OCI-LY3 (cell line): ENCODE measurements at regions not wholly inside any gene's neighbourhood (a gene's known extent, or its start where the extent isn't known, plus 50 kb on each side); places are given as distances from the start of the nearest gene placed in this dataset.

ENCODE experiments used
- EZH2phosphoT487 ChIP-seq: fragments of 200-600 bp; shearing (Covaris generic); IDR thresholded peaks from 2 replicates; pipeline ENCODE4 v1.6.1; 2018; ENCODE audit warnings: antibody characterized with exemption, mixed run types, low read depth
- TF ChIP-seq, protein P1 (sequence below): fragments of 200-600, 300-600 bp; sonication (generic); IDR thresholded peaks from 2 replicates; pipeline ENCODE4 v1.5.1; 2014; ENCODE audit warnings: antibody characterized with exemption, low read length, low read depth

DNA sequence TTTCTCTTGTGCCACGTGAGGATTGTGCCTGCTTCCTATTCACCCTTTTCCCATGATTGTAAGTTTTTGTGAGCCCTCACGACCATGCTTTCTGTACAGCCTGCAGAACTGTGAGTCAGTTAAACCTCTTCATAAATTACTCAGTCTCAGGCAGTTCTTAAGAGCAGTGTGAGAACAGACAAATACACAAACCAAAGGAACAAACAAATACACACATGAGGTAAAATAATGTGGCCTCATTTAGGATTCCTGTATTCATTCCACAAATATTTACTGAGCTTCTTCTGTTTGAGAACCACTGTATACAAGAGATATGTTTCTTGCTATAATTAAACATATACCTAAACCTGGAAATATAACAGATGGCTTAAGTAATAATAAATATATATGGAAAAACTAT is 760.3 kb downstream of the CDH9 start:
- TF ChIP-seq, protein P1, sequence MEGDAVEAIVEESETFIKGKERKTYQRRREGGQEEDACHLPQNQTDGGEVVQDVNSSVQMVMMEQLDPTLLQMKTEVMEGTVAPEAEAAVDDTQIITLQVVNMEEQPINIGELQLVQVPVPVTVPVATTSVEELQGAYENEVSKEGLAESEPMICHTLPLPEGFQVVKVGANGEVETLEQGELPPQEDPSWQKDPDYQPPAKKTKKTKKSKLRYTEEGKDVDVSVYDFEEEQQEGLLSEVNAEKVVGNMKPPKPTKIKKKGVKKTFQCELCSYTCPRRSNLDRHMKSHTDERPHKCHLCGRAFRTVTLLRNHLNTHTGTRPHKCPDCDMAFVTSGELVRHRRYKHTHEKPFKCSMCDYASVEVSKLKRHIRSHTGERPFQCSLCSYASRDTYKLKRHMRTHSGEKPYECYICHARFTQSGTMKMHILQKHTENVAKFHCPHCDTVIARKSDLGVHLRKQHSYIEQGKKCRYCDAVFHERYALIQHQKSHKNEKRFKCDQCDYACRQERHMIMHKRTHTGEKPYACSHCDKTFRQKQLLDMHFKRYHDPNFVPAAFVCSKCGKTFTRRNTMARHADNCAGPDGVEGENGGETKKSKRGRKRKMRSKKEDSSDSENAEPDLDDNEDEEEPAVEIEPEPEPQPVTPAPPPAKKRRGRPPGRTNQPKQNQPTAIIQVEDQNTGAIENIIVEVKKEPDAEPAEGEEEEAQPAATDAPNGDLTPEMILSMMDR = no peak
- TF ChIP-seq EZH2phosphoT487 = no peak
